ENCODE measurements at regions not wholly inside any gene's neighbourhood (a gene's known extent, or its start where the extent isn't known, plus 50 kb on each side); places are given as distances from the start of the nearest gene placed in this dataset.

- TF ChIP-seq CTCF (IDR thresholded peaks at IDR 0.05; ENCODE audit: low read depth, low read length) (no peak), EZH2phosphoT487 (IDR thresholded peaks at IDR 0.05; ENCODE audit: low read depth) (no peak)
Measured at GRCh38 chr15:62888623-62889022, 153.9 kb upstream of the TPM1 start.

All from OCI-LY3 (cell line).